ENCODE measurements at regions not wholly inside any gene's neighbourhood (a gene's known extent, or its start where the extent isn't known, plus 50 kb on each side); places are given as distances from the start of the nearest gene placed in this dataset.
"Not testable (repeated sequence)": the region's sequence is repeated elsewhere in the genome, so short reads cannot be mapped to it uniquely, and the experiment has no call there.

- POLR2A ChIA-PET: interaction anchor here (0.6 kb wide), 1 partner anchor 1236 kb away, joined by 10 read pairs; no protein-coding TSS in a partner anchor
- no peak for TF ChIP-seq CTCF (IDR thresholded peaks at IDR 0.05; ENCODE audit: insufficient read depth, low read depth, low read length)
- no peaks in the 10 kb centered on the region for H3K36me3 ChIP-seq (ENCODE audit: control insufficient read depth, insufficient read depth, low read length)
- CTCF ChIA-PET: no interaction called here
- H3K27me3 ChIP-seq (ENCODE audit: control insufficient read depth, insufficient read depth, low read length): no peaks in the 10 kb centered on the region
- DNase-seq (ENCODE audit: low read depth): peak; percentile 47
- no peak overlapping the region for H3K4me3 ChIP-seq (ENCODE audit: low read depth, low read length)
Observed at GRCh38 chr3:106305882-106306435, 437.1 kb upstream of the CBLB start.

GRCh38 chr3:106309274-106309673 is 440.5 kb upstream of the CBLB start:
- TF ChIP-seq CTCF (IDR thresholded peaks at IDR 0.05; ENCODE audit: insufficient read depth, low read depth, low read length): no peak
- H3K36me3 ChIP-seq (ENCODE audit: control insufficient read depth, insufficient read depth, low read length): no peaks in the 10 kb centered on the region
- no peaks in the 10 kb centered on the region for H3K27me3 ChIP-seq (ENCODE audit: control insufficient read depth, insufficient read depth, low read length)
- POLR2A ChIA-PET: no interaction called here
- no peak overlapping the region for H3K4me3 ChIP-seq (ENCODE audit: low read depth, low read length)
- no peak for DNase-seq (ENCODE audit: low read depth)
- CTCF ChIA-PET: no interaction called here

- POLR2A ChIA-PET; DNase-seq (ENCODE audit: low read depth); H3K27me3 ChIP-seq (ENCODE audit: control insufficient read depth, insufficient read depth, low read length); CTCF ChIA-PET; H3K4me3 ChIP-seq (ENCODE audit: low read depth, low read length); H3K36me3 ChIP-seq (ENCODE audit: control insufficient read depth, insufficient read depth, low read length): not testable (repeated sequence)
Observed at GRCh38 chr3:106309798-106310197, 441.0 kb upstream of the CBLB start.

- no peak for TF ChIP-seq CTCF (IDR thresholded peaks at IDR 0.05; ENCODE audit: insufficient read depth, low read depth, low read length)
- DNase-seq (ENCODE audit: low read depth): no peak
- ChIA-PET CTCF (no interaction called here), POLR2A (no interaction called here)
- Histone ChIP-seq H3K4me3 (ENCODE audit: low read depth, low read length) (no peak overlapping the region), H3K36me3 (ENCODE audit: control insufficient read depth, insufficient read depth, low read length) (no peaks in the 10 kb centered on the region), H3K27me3 (ENCODE audit: control insufficient read depth, insufficient read depth, low read length) (no peaks in the 10 kb centered on the region)
Observed at GRCh38 chr3:106317141-106318055, 448.6 kb upstream of the CBLB start.

GRCh38 chr3:106321438-106321837 is 452.6 kb upstream of the CBLB start:
- POLR2A ChIA-PET; H3K4me3 ChIP-seq (ENCODE audit: low read depth, low read length); H3K36me3 ChIP-seq (ENCODE audit: control insufficient read depth, insufficient read depth, low read length); DNase-seq (ENCODE audit: low read depth); H3K27me3 ChIP-seq (ENCODE audit: control insufficient read depth, insufficient read depth, low read length); CTCF ChIA-PET: not testable (repeated sequence)

GRCh38 chr3:106323586-106323985 is 454.8 kb upstream of the CBLB start:
- no peak overlapping the region for H3K4me3 ChIP-seq (ENCODE audit: low read depth, low read length)
- no peaks in the 10 kb centered on the region for H3K27me3 ChIP-seq (ENCODE audit: control insufficient read depth, insufficient read depth, low read length)
- H3K36me3 ChIP-seq (ENCODE audit: control insufficient read depth, insufficient read depth, low read length): no peaks in the 10 kb centered on the region
- DNase-seq (ENCODE audit: low read depth): no peak
- TF ChIP-seq CTCF (IDR thresholded peaks at IDR 0.05; ENCODE audit: insufficient read depth, low read depth, low read length): no peak
- ChIA-PET CTCF (no interaction called here), POLR2A (no interaction called here)
